ENCODE measurements at regions not wholly inside any gene's neighbourhood (a gene's known extent, or its start where the extent isn't known, plus 50 kb on each side); places are given as distances from the start of the nearest gene placed in this dataset.

DNA sequence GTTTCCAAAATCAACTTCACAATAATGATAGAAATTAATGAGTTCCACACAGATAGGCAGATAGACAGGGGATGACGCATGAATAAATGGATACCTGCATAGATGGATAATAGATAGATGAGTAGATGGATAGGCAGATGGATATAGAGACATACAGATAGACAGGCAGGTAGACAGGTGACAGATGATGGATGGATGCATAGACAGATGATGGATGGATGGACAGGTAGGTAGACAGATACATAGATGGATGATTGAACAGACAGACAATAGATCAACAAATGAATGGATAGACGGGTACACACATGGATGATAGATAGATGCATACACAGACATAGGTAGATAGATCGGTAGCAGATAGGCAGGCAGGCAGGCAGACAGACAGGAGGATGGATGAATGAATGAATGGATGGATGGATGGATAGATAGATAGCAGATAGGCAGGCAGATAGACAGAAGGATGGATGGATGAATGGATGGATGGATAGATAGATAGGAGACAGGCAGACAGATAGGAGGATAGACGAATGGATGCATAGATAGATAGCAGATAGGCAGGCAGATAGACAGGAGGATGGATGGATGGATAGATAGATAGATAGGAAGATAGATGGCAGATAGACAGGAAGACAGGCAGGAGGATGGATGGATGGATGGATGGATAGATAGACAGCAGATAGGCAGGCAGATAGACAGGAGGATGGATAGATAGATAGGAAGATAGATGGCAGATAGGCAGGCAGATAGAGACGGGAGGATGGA lies 142.5 kb downstream of the RBFOX3 start:
- Histone ChIP-seq H3K9ac (ENCODE audit: low read length in 2 of 2) (no peak overlapping the region), H3K4me3 (ENCODE audit: low read length in 2 of 2) (no peak overlapping the region), H3K9me3 (ENCODE audit: control insufficient read depth in 2 of 2, low read length in 2 of 2) (peaks cover 0 to 3% of the 10 kb centered on the region in 2 donors), H3K36me3 (ENCODE audit: control insufficient read depth in 2 of 2, insufficient read depth in 2 of 2, low read length in 2 of 2) (no peaks in the 10 kb centered on the region), H3K27me3 (ENCODE audit: control insufficient read depth in 1 of 2, insufficient read depth in 2 of 2, low read length in 2 of 2) (peaks cover 3 to 18% of the 10 kb centered on the region in 2 donors), H3K27ac (ENCODE audit: low read length) (no peak overlapping the region), H3K4me1 (ENCODE audit: control insufficient read depth, insufficient read depth, low read length) (no peaks in the 10 kb centered on the region)

DNA sequence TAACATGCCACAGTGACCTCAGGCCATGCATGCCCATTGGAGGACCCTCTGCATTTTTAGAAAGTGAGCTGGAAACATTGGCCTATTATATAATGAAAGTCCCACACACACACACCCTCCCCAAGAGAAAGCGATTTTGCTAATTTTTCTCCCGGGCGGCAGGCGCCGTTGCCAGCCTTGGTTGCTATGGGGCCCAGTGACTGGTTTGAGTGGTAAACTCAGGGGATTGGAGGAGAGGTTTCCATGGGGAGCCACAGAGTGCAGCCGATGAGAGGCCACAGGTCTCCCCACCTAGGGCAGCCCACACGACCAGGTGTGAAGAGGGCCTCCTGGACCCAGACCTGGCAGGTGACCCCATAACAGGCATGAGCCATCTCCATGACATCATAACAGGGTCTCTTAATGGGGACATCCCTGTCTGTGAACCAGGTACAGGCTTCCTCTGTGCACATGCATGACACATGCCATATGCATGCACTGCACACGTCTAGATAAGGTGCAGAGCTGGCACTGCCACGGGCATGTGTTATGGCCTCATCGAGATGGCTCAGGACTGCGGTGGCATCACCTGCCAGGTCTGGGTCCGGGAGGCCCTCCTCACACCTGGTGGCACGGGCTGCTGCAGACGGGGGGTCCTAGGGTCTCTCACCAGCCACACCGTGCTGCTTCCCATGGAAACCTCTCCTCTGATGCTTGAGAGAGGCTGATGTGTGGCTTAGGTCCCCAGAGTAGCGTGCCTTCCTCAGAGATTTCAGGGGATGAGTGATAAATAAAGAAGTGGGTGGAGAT lies 144.1 kb downstream of the RBFOX3 start:
- Histone ChIP-seq H3K27ac (ENCODE audit: low read length) (no peak overlapping the region), H3K4me3 (ENCODE audit: low read length in 2 of 2) (no peak overlapping the region), H3K36me3 (ENCODE audit: control insufficient read depth in 2 of 2, insufficient read depth in 2 of 2, low read length in 2 of 2) (no peaks in the 10 kb centered on the region), H3K9ac (ENCODE audit: low read length in 2 of 2) (no peak overlapping the region), H3K9me3 (ENCODE audit: control insufficient read depth in 2 of 2, low read length in 2 of 2) (no peaks in the 10 kb centered on the region), H3K4me1 (ENCODE audit: control insufficient read depth, insufficient read depth, low read length) (no peaks in the 10 kb centered on the region), H3K27me3 (ENCODE audit: control insufficient read depth in 1 of 2, insufficient read depth in 2 of 2, low read length in 2 of 2) (peaks cover 3 to 19% of the 10 kb centered on the region in 2 donors)

DNA sequence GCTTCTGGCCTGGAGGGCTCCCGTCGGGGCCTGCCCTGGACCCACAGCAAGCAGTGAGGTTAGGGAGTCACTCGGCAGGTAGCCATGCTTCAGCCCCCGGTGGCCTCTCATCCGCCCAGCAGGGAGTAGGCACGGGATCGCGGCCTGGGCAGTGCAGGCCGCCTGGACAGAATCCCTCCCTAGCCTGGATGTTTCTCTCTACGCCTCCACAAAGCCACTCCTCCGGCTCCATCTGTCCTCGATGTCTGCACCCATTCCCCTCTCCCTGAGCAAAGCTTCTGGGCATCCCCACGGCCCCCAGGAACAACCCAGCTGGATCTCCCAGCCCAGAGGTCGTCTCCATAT lies 145.2 kb downstream of the RBFOX3 start:
- Histone ChIP-seq H3K27ac (ENCODE audit: low read length) (no peak overlapping the region), H3K9ac (ENCODE audit: low read length in 2 of 2) (no peak overlapping the region), H3K4me1 (ENCODE audit: control insufficient read depth, insufficient read depth, low read length) (no peaks in the 10 kb centered on the region)

DNA sequence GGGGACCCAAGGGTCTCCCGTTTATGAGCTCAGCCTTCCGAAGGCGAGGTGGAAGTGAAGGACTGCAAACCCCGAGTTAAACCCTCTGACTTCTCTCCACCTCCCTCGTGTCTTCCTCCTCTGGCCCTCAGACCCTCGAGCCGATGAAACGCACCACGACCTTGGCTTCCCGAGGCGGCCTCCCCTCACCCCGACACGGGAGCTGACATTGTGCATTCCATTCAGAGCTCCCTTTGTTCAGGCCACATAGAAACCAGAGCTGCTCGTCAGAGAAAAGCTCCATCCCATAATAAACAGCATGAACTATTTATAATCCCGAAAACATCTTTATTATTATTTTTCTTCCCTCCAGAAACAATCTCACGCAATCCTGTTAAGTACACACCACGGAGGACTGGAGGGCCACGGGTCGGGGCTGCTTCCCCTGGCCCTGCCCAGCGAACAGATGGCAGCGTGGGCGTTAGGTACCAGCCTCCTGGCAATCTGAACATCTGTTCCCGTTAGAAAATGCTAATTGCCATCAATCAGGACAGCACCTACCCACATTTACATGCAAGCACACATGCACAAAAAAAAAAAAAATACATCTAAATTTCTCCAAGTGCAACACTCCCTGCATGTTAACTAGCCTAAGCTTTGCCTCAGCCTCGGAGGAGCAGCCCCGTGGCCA lies 145.7 kb downstream of the RBFOX3 start:
- Histone ChIP-seq H3K36me3 (ENCODE audit: control insufficient read depth in 2 of 2, insufficient read depth in 2 of 2, low read length in 2 of 2) (no peaks in the 10 kb centered on the region), H3K4me1 (ENCODE audit: control insufficient read depth, insufficient read depth, low read length) (no peaks in the 10 kb centered on the region), H3K9me3 (ENCODE audit: control insufficient read depth in 2 of 2, low read length in 2 of 2) (no peaks in the 10 kb centered on the region), H3K27me3 (ENCODE audit: control insufficient read depth in 1 of 2, insufficient read depth in 2 of 2, low read length in 2 of 2) (peaks cover 3 to 18% of the 10 kb centered on the region in 2 donors), H3K9ac (ENCODE audit: low read length in 2 of 2) (no peak overlapping the region), H3K27ac (ENCODE audit: low read length) (no peak overlapping the region), H3K4me3 (ENCODE audit: low read length in 2 of 2) (no peak overlapping the region)

More for the DNA sequence above, 145.2 kb downstream of the RBFOX3 start:
- H3K36me3 ChIP-seq (ENCODE audit: control insufficient read depth in 2 of 2, insufficient read depth in 2 of 2, low read length in 2 of 2), result no peaks in the 10 kb centered on the region
- H3K4me3 ChIP-seq (ENCODE audit: low read length in 2 of 2), result no peak overlapping the region
- H3K27me3 ChIP-seq (ENCODE audit: control insufficient read depth in 1 of 2, insufficient read depth in 2 of 2, low read length in 2 of 2), result peaks cover 3 to 18% of the 10 kb centered on the region in 2 donors
- H3K9me3 ChIP-seq (ENCODE audit: control insufficient read depth in 2 of 2, low read length in 2 of 2), result no peaks in the 10 kb centered on the region

DNA sequence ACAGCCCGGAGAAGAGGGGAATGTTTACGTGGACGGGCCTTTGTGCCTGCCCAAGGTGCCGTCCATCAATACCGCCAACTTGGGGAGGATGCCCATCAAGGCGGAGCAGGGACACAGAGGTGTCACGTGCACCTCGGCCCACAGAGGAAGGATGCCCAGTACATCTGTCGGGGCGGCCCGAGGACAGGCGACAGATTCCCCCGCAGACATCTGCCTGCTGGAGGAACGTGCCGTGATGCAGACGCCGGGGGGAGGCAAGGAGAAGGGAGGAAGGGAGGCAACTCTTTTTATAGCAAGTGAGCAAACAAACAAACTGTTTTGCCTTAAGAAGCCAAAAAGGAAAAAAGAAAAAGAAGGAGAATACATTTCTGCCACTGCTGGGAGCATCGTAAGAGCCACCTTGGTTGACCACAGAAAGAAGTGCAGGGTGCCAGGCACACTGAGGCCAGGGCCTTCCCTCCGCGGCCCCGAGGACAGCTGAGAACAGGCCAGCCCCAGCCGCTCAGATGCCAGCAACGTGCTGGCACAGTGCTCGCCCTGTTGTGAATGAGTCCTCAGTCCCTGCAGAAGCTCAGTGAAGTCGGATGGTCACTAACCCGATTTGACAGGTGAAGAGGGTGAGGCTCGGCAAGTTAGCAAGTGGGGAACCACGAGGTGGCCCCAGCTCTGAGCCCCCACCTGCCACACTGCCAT lies 146.4 kb downstream of the RBFOX3 start:
- Histone ChIP-seq H3K9ac (ENCODE audit: low read length in 2 of 2) (no peak overlapping the region), H3K27ac (ENCODE audit: low read length) (no peak overlapping the region), H3K4me1 (ENCODE audit: control insufficient read depth, insufficient read depth, low read length) (no peaks in the 10 kb centered on the region), H3K36me3 (ENCODE audit: control insufficient read depth in 2 of 2, insufficient read depth in 2 of 2, low read length in 2 of 2) (no peaks in the 10 kb centered on the region), H3K9me3 (ENCODE audit: control insufficient read depth in 2 of 2, low read length in 2 of 2) (no peaks in the 10 kb centered on the region), H3K4me3 (ENCODE audit: low read length in 2 of 2) (no peak overlapping the region), H3K27me3 (ENCODE audit: control insufficient read depth in 1 of 2, insufficient read depth in 2 of 2, low read length in 2 of 2) (peaks cover 3 to 18% of the 10 kb centered on the region in 2 donors)

DNA sequence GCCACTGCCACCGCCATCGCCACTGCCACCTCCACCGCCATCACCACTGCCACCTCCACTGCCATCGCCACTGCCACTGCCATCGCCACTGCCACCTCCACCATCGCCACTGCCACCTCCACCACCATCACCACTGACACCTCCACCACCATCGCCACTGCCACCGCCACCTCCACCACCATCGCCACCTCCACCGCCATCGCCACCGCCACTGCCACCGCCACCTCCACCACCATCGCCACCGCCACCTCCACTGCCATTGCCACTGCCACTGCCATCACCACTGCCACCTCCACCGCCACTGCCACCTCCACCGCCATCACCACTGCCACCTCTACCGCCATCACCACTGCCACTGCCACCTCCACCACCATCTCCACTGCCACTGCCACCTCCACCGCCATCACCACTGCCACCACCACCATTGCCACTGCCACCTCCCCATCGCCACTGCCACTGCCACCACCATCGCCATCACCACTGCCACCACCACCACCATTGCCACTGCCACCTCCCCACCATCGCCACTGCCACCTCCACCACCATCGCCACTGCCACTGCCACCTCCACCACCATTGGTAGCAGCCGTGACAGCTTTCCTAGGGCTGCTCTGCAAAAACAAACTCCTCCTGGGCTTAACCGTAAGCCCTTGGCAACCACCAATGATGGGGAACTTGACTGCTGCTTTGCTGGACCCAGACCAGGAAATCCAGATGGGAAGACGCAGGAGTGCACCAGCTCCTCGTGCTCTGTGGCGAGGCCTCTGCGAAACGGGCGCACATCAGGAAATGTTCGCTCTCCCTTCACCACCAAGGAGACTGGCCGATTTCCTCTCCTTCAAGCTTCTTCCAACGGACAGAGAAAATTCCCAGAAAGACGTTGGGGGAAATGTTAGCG lies 147.2 kb downstream of the RBFOX3 start:
- H3K9me3 ChIP-seq (ENCODE audit: control insufficient read depth in 2 of 2, low read length in 2 of 2), result no peaks in the 10 kb centered on the region
- peaks cover 3 to 13% of the 10 kb centered on the region in 2 donors for H3K27me3 ChIP-seq (ENCODE audit: control insufficient read depth in 1 of 2, insufficient read depth in 2 of 2, low read length in 2 of 2)
- H3K27ac ChIP-seq (ENCODE audit: low read length), result no peak overlapping the region
- no peak overlapping the region for H3K9ac ChIP-seq (ENCODE audit: low read length in 2 of 2)
- no peak overlapping the region for H3K4me3 ChIP-seq (ENCODE audit: low read length in 2 of 2)
- H3K4me1 ChIP-seq (ENCODE audit: control insufficient read depth, insufficient read depth, low read length), result no peaks in the 10 kb centered on the region
- no peaks in the 10 kb centered on the region for H3K36me3 ChIP-seq (ENCODE audit: control insufficient read depth in 2 of 2, insufficient read depth in 2 of 2, low read length in 2 of 2)

DNA sequence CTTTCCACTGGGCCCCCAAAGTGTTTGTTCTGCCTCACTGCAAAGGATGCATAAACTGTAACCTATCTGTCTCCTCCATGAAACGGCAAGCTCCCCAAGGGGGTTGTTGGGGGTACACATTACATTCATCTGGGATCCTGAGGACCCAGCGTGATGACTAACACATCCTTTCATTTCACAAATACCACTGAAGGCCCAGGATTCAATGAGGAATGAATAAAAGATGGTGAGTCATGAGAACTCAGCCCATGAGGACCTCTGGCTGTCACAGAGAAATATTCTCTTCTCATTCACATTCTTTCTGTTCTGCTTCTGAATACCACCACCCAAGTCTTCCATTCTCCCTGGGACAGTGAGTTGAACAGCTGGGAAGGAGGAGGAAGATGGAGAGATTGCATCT lies 149.8 kb downstream of the RBFOX3 start:
- Histone ChIP-seq H3K9ac (ENCODE audit: low read length in 2 of 2) (no peak overlapping the region), H3K27ac (ENCODE audit: low read length) (no peak overlapping the region), H3K36me3 (ENCODE audit: control insufficient read depth in 2 of 2, insufficient read depth in 2 of 2, low read length in 2 of 2) (no peaks in the 10 kb centered on the region), H3K4me3 (ENCODE audit: low read length in 2 of 2) (no peak overlapping the region), H3K27me3 (ENCODE audit: control insufficient read depth in 1 of 2, insufficient read depth in 2 of 2, low read length in 2 of 2) (peaks cover 3 to 4% of the 10 kb centered on the region in 2 donors), H3K9me3 (ENCODE audit: control insufficient read depth in 2 of 2, low read length in 2 of 2) (no peaks in the 10 kb centered on the region), H3K4me1 (ENCODE audit: control insufficient read depth, insufficient read depth, low read length) (no peaks in the 10 kb centered on the region)

DNA sequence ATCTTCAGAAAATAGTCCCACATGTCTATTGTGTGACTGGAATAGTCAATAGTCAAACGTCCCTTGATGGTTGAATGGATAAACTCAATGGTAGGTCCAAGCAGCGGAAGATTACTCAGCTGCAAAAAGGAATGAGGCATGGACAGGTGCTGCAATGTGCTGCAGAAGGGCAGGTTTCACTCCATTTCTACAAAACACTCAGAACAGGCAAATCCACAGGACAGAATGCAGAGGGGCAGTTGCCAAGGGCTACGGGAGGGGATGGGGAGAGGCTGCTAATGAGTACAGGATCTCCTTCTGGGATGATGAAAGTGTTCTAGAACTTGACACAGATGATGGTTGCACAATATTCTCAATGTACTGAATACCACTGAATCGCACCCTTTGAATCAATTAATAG lies 151.0 kb downstream of the RBFOX3 start:
- Histone ChIP-seq H3K4me3 (ENCODE audit: low read length in 2 of 2) (no peak overlapping the region), H3K36me3 (ENCODE audit: control insufficient read depth in 2 of 2, insufficient read depth in 2 of 2, low read length in 2 of 2) (no peaks in the 10 kb centered on the region), H3K27ac (ENCODE audit: low read length) (no peak overlapping the region), H3K9me3 (ENCODE audit: control insufficient read depth in 2 of 2, low read length in 2 of 2) (no peaks in the 10 kb centered on the region), H3K27me3 (ENCODE audit: control insufficient read depth in 1 of 2, insufficient read depth in 2 of 2, low read length in 2 of 2) (peaks cover 2 to 3% of the 10 kb centered on the region in 2 donors), H3K9ac (ENCODE audit: low read length in 2 of 2) (no peak overlapping the region), H3K4me1 (ENCODE audit: control insufficient read depth, insufficient read depth, low read length) (no peaks in the 10 kb centered on the region)

DNA sequence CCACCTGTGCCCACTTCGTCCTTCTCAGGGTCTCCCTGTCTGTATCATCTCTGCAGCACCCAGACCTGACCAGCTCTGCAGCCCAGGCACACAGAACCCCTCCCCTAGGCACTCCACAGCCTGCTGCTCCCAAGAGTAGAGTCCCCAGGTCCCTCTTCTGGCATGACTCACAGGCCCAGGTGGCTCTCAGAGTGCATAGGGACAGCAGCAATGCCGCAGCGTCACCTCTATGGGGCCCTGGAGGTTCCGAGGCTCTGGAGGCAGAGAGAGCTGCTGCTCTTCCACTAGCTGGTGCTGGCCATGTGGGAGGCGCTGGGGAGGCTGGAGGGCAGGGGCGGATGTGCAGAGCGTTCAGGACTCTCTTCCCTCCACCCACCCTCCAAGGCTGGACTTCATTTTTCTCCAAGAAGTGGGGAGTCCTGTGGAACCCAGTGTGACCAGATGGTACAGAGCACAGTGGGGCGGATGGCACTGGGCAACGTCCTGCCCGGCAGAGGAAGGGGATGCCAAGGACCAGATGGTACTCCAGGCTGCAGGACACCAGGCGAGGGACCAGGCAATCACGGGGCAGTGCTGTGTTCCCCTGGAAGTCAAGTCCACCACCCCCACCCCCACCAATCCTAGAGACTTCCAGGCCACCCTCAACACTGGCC lies 151.7 kb downstream of the RBFOX3 start:
- Histone ChIP-seq H3K9ac (ENCODE audit: low read length in 2 of 2) (no peak overlapping the region), H3K9me3 (ENCODE audit: control insufficient read depth in 2 of 2, low read length in 2 of 2) (no peaks in the 10 kb centered on the region), H3K4me1 (ENCODE audit: control insufficient read depth, insufficient read depth, low read length) (no peaks in the 10 kb centered on the region), H3K4me3 (ENCODE audit: low read length in 2 of 2) (no peak overlapping the region), H3K27ac (ENCODE audit: low read length) (no peak overlapping the region), H3K27me3 (ENCODE audit: control insufficient read depth in 1 of 2, insufficient read depth in 2 of 2, low read length in 2 of 2) (peaks cover under 1 to 2% of the 10 kb centered on the region in 2 donors), H3K36me3 (ENCODE audit: control insufficient read depth in 2 of 2, insufficient read depth in 2 of 2, low read length in 2 of 2) (no peaks in the 10 kb centered on the region)
